ENCODE measurements at regions not wholly inside any gene's neighbourhood (a gene's known extent, or its start where the extent isn't known, plus 50 kb on each side); places are given as distances from the start of the nearest gene placed in this dataset.

DNA sequence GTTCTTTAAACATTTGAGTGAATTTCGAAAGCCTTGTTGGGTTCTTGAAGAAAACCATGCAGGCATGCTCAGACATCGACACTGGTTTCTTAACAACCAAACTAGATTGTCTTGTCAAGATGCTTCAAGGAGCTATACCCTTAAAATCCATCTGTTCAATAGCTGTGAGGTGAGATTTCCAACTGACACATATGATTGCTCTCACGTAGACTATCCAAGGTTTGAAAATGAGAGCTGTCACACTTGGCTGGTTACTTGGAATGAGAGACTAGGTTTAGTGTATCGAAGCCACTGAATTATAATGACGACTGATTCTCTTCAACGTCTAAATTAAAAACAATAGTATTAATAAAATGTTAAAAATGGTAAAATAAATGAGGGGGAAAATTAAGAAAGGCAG lies 2725.5 kb downstream of the ARAP2 start:
- no peak for TF ChIP-seq SUZ12 (IDR thresholded peaks at IDR 0.05; ENCODE audit: extremely low read depth, insufficient read depth, insufficient read length)
- no peak for TF ChIP-seq YY1 (IDR thresholded peaks at IDR 0.05; ENCODE audit: insufficient read depth, insufficient read length)
- TF ChIP-seq ZNF274 (IDR thresholded peaks at IDR 0.05; ENCODE audit: low read depth, low read length), result no peak

All from NT2/D1 (cell line).